Subcutaneous abdominal adipose tissue (tissue), 5 donors: ENCODE measurements at regions not wholly inside any gene's neighbourhood (a gene's known extent, or its start where the extent isn't known, plus 50 kb on each side); places are given as distances from the start of the nearest gene placed in this dataset.

Experiments used
- H3K27ac ChIP-seq: one replicate; pipeline ENCODE4 v1.7.0; 2013; ENCODE audit warnings: low read depth, mild to moderate bottlenecking, inconsistent platforms, low read length, moderate library complexity
- H3K27me3 ChIP-seq, 5 donors: one replicate each; pipeline ENCODE4 v1.7.0; 2013; ENCODE audit warnings: low read length in 5 of 5, inconsistent platforms in 1 of 5; ENCODE audit not compliant: control insufficient read depth in 5 of 5, insufficient read depth in 4 of 5
- H3K36me3 ChIP-seq, 5 donors: one replicate each; pipeline ENCODE4 v1.7.0; 2013; ENCODE audit warnings: low read length in 5 of 5; ENCODE audit not compliant: control insufficient read depth in 5 of 5, insufficient read depth in 5 of 5
- H3K4me1 ChIP-seq, 5 donors: one replicate each; pipeline ENCODE4 v1.7.0; 2013; ENCODE audit warnings: low read length in 5 of 5, mild to moderate bottlenecking in 3 of 5, moderate library complexity in 1 of 5; ENCODE audit not compliant: control insufficient read depth in 5 of 5, insufficient read depth in 5 of 5
- H3K4me3 ChIP-seq, 5 donors: one replicate each; pipeline ENCODE4 v1.7.0; 2013; ENCODE audit warnings: low read length in 5 of 5, low read depth in 1 of 5
- H3K9ac ChIP-seq, 5 donors: one replicate each; pipeline ENCODE4 v1.7.0; 2013; ENCODE audit warnings: low read length in 5 of 5, mild to moderate bottlenecking in 4 of 5, moderate library complexity in 3 of 5
- H3K9me3 ChIP-seq, 5 donors: one replicate each; pipeline ENCODE4 v1.7.0; 2013; ENCODE audit warnings: low read length in 5 of 5; ENCODE audit not compliant: control insufficient read depth in 5 of 5
- donor health status: healthy.
- donor health status: healthy.
- donor health status: healthy.
- donor health status: healthy.
- donor health status: healthy.

DNA sequence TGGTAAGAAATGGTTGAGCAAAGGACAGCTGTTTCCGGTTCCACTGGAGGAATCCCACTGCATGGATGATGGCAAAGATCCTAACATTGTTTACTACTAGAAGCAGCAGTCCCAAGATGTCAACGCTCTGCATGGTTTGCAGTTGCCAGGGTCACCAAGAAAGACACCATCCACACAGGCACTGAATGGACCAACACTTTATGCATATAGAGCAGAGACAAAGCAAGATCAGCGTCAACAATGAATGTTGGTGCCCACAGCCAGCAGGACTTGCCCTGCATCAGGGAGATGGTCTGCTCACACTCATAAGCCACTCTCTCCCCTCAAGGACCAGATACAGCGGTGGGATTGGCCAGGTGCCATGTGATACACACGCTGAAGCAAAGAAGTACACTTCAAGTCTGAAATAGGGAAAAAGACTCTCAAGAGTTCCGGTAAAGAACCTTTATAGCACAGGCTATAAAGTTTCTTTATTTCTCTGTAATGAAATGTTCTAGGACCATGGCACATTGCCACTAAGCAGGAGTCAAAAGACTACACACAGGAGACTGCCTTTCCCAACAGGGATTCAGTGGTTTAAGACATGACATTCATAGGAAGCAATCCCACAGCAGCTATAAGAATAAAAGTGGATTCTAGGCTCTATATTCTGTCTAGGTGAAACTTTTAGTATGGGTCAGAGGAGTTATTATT lies 133.2 kb upstream of the EPHA4 start:
- no peaks in the 10 kb centered on the region for H3K9me3 ChIP-seq
- H3K4me3 ChIP-seq = no peak overlapping the region
- no peak overlapping the region for H3K9ac ChIP-seq
- no peaks in the 10 kb centered on the region for H3K4me1 ChIP-seq
- no peaks in the 10 kb centered on the region for H3K27me3 ChIP-seq
- no peaks in the 10 kb centered on the region for H3K36me3 ChIP-seq
- H3K27ac ChIP-seq = no peak overlapping the region

DNA sequence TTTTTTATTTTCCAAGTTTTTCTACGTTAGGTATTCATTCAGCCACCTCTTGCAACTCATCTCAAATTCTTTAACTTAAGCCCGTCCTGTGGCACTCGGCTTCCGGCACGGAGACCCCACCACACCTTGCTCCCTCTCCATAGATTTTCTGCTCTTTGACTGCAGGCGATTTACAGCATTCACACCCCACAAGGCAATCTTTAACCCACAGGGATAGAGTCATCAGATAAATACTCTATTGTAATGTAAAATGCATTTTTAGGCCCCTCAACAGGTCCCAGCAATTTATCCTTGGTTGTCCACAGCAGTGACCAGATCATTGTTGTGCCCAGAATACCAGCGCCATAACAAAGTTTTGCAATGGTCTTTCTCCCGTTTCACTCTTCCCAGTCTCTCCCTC lies 132.3 kb upstream of the EPHA4 start:
- H3K36me3 ChIP-seq = no peaks in the 10 kb centered on the region
- no peak overlapping the region for H3K4me3 ChIP-seq
- H3K9me3 ChIP-seq = no peaks in the 10 kb centered on the region
- no peaks in the 10 kb centered on the region for H3K4me1 ChIP-seq
- H3K9ac ChIP-seq = no peak overlapping the region
- H3K27ac ChIP-seq = no peak overlapping the region
- H3K27me3 ChIP-seq = no peaks in the 10 kb centered on the region

DNA sequence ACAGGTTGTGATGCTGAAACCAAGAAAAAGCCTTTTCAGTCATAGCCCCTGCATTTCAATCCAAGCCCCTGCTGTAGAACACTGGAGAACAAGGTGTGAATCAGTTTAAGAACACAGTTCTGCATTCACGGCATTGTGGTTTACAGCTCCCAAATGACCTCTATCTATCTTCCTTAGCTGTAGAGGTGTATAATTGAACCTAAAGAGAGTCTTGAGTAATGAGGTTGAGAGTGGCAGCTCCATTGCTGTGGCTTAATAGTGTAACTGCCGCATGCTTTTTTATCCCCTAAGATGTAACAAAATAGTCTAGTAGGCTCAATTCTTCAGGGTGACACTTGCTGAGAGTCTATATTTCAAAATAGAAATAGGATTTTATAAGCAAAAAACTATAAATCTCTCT lies 121.3 kb upstream of the EPHA4 start:
- peak overlapping the region; percentile 62 for H3K27ac ChIP-seq
- H3K4me1 ChIP-seq = peaks cover 0 to 18% (median 0%) of the 10 kb centered on the region in 5 donors
- no peak overlapping the region for H3K9ac ChIP-seq
- no peaks in the 10 kb centered on the region for H3K36me3 ChIP-seq
- no peaks in the 10 kb centered on the region for H3K9me3 ChIP-seq
- H3K4me3 ChIP-seq = no peak overlapping the region
- no peaks in the 10 kb centered on the region for H3K27me3 ChIP-seq

DNA sequence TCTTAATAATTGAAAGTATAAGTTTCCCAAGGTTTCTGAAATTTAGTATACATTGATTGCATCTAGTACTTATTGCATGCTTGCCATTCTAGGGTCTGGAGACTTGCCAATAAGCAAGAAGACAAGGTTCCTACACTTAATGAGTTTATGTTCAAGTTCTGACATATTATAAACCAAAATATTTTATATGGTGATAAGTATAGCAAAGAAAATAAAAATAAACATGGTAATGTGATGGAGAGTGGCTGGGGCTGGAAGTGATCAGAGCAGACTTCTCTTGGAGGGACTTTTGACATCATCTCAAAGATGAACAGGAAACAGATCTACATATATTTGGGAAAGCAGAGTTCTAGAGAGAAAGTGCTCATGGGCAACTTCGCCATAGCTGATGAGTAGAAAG lies 119.5 kb upstream of the EPHA4 start:
- Histone ChIP-seq H3K4me3 (no peak overlapping the region), H3K4me1 (peaks cover 0 to 15% (median 0%) of the 10 kb centered on the region in 5 donors), H3K9ac (no peak overlapping the region)

DNA sequence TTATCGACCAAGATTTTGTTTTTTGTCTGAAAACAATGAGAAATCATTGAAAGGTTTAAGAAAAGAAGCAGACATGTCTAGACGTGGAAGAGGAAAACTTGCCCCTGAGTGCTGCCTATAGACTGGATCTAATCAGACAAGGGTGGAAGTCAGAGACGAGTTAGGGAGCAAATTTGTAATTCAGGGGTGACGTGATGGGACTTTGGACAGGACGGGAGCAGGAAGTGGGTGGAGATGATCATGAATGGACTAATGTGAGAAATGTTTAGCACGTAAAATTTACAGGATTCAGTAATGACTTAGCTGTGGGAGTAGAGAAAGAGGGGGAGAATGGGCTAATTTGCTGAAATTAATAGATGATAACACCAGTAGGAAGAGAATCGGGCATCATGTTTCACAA lies 117.0 kb upstream of the EPHA4 start:
- Histone ChIP-seq H3K4me1 (peaks cover 0 to 15% (median 0%) of the 10 kb centered on the region in 5 donors), H3K27me3 (no peaks in the 10 kb centered on the region), H3K27ac (no peak overlapping the region), H3K4me3 (no peak overlapping the region), H3K36me3 (no peaks in the 10 kb centered on the region), H3K9ac (no peak overlapping the region), H3K9me3 (no peaks in the 10 kb centered on the region)

More for the DNA sequence above, 119.5 kb upstream of the EPHA4 start:
- Histone ChIP-seq H3K27ac (no peak overlapping the region), H3K9me3 (no peaks in the 10 kb centered on the region), H3K36me3 (no peaks in the 10 kb centered on the region), H3K27me3 (no peaks in the 10 kb centered on the region)

DNA sequence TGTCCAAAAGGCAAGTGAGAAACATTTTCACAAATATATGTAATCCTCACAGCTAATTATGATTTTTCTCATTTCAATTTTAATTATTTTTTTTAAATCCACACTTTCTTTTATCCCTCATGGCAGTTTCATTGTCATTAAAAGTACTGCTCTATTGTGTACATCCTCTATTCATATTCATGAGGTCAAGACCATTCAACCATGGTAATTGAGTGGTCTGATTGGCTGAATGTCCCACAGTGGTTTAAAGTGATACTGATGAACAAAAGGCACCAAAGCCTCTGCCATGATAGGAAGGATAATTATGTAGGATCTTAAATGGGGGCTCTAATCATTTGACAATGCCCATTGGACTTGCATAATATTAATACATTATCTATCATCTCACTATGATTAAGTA lies 108.4 kb upstream of the EPHA4 start:
- Histone ChIP-seq H3K27ac (no peak overlapping the region), H3K9me3 (no peaks in the 10 kb centered on the region), H3K27me3 (no peaks in the 10 kb centered on the region), H3K4me3 (no peak overlapping the region), H3K4me1 (no peaks in the 10 kb centered on the region), H3K9ac (no peak overlapping the region), H3K36me3 (no peaks in the 10 kb centered on the region)

DNA sequence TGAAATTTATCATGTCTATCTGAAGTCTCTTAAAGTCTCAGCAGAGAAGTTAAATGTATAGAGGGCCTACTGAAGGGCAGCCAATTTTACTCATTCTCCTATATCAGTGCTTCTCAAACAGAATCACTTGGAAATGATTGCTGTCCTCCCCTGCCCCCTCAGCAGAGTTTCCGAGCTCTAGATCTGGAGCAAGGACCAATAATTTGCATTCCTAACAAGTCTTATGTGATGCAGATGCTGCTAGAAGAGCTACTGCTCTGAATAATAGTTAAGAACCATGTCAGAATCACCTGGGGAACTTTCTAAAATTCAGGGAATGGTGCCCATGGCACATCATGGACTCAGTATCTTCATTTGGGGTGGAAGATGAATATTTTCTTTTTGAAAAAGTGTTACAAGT lies 105.6 kb upstream of the EPHA4 start:
- Histone ChIP-seq H3K4me3 (no peak overlapping the region), H3K9me3 (no peaks in the 10 kb centered on the region), H3K4me1 (no peaks in the 10 kb centered on the region), H3K36me3 (no peaks in the 10 kb centered on the region), H3K9ac (no peak overlapping the region), H3K27ac (no peak overlapping the region), H3K27me3 (no peaks in the 10 kb centered on the region)

DNA sequence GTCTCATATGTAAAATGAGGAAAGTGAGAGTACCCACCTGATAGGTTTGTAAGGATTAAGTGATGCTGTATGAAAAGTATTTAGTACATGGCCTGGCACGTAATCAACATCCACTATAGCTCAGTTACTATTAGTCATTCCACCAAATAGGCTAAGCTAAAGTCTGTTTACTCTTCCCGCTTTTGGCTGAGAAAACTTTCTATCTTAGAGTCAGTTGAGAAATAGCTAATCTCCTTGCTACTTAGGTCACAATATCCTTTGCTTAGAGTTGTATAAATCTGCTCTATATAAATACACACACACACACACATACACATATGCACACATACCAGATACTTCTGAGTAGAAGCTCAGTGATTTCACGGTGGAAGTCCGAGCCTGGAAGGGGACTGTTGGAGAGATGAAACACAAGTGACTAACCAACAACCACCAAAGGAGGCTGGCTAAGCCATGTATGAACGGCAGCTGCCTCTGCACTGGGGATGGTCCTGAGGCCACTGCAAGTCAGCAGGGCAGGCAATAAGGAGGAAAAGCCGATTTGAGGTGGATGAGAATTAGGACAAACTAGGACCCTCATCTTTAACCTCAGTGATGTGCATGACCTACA lies 104.6 kb upstream of the EPHA4 start:
- no peaks in the 10 kb centered on the region for H3K36me3 ChIP-seq

DNA sequence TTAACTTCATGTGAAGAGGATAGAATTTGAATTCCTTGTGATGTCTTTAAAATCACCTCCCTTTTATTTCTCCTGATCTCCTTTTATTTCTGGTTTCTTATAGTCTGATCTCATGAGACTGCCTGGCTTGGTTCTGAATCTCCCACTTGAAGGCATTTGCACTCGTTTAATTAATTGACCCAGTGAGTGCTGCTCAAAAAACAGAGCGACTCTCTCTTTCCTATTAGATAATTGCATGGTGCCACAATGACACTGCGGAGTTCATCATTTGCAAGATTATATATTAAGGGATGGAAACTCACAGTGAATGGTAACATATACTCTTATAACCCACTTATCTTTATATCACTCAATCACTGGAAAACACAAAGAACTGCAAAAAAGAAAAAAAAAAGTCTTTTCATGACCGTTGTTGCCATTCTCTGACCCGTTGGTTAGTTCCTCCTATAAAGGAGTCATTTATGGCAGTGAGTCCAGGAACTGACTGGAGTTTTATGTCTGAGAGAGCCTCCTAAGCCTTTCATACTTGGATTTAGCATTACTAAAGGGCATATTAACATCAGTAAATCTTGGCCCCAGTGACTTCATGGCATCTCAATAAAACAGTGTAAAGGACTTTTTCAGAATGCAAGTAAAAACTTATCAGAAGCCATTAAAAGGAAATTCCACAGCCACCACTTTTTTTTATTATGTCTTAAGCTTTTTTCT lies 103.3 kb upstream of the EPHA4 start:
- Histone ChIP-seq H3K4me3 (no peak overlapping the region), H3K9ac (no peak overlapping the region), H3K36me3 (no peaks in the 10 kb centered on the region), H3K9me3 (no peaks in the 10 kb centered on the region), H3K4me1 (no peaks in the 10 kb centered on the region), H3K27ac (no peak overlapping the region), H3K27me3 (no peaks in the 10 kb centered on the region)

More for the DNA sequence above, 104.6 kb upstream of the EPHA4 start:
- Histone ChIP-seq H3K4me3 (no peak overlapping the region), H3K4me1 (no peaks in the 10 kb centered on the region), H3K27ac (no peak overlapping the region), H3K9ac (no peak overlapping the region), H3K9me3 (no peaks in the 10 kb centered on the region), H3K27me3 (no peaks in the 10 kb centered on the region)

DNA sequence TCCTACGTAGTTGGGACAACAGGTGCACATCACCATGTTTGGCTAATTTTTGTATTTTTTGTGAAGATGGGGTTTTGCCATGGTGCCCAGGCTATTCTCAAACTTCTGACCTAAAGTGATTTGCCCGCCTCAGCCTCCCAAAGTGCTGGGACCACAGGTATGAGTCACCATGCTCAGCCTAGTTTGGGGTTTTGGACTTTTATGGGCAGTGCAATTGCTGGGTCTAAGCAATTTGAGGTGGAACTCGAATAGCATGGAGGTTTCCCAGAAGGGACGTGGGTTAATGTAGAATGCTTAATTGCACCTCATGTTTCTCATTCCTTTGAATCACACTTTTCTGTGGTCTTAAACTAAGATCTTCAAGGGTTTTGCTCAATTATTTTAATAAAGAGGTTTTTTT lies 102.3 kb upstream of the EPHA4 start:
- H3K27ac ChIP-seq = no peak overlapping the region
- no peaks in the 10 kb centered on the region for H3K4me1 ChIP-seq
- H3K36me3 ChIP-seq = no peaks in the 10 kb centered on the region
- no peaks in the 10 kb centered on the region for H3K27me3 ChIP-seq
- no peak overlapping the region for H3K9ac ChIP-seq
- no peaks in the 10 kb centered on the region for H3K9me3 ChIP-seq
- no peak overlapping the region for H3K4me3 ChIP-seq
